ENCODE measurements at regions not wholly inside any gene's neighbourhood (a gene's known extent, or its start where the extent isn't known, plus 50 kb on each side); places are given as distances from the start of the nearest gene placed in this dataset.
"Not testable (repeated sequence)": the region's sequence is repeated elsewhere in the genome, so short reads cannot be mapped to it uniquely, and the experiment has no call there.

GRCh38 chr1:70556541-70556940 is 145.5 kb downstream of the CTH start:
- DNase-seq = no peak

- no peak for DNase-seq
Measured at GRCh38 chr1:70567167-70567566, 156.1 kb downstream of the CTH start.

GRCh38 chr1:70571191-70571590 is 160.1 kb downstream of the CTH start:
- DNase-seq = no peak

GRCh38 chr1:70573317-70573843 is 162.3 kb downstream of the CTH start:
- no peak for DNase-seq

GRCh38 chr1:70581661-70582060 is 170.6 kb downstream of the CTH start:
- DNase-seq = no peak

GRCh38 chr1:70583522-70583921 is 172.5 kb downstream of the CTH start:
- DNase-seq = no peak

- DNase-seq = no peak
Measured at GRCh38 chr1:70586046-70586445, 175.0 kb downstream of the CTH start.

- no peak for DNase-seq
Measured at GRCh38 chr1:70587872-70588366, 176.9 kb downstream of the CTH start.

GRCh38 chr1:70593551-70593950 is 182.5 kb downstream of the CTH start:
- not testable (repeated sequence) for DNase-seq

- no peak for DNase-seq
Measured at GRCh38 chr1:70608815-70609214, 197.7 kb downstream of the CTH start.

- DNase-seq = not testable (repeated sequence)
Measured at GRCh38 chr1:70610164-70610563, 199.1 kb downstream of the CTH start.

GRCh38 chr1:70616946-70617345 is 205.9 kb downstream of the CTH start:
- no peak for DNase-seq

- DNase-seq = no peak
Measured at GRCh38 chr1:70617728-70618127, 206.7 kb downstream of the CTH start.

- DNase-seq = no peak
Measured at GRCh38 chr1:70627910-70628309, 216.8 kb downstream of the CTH start.

- no peak for DNase-seq
Measured at GRCh38 chr1:70628973-70629372, 217.9 kb downstream of the CTH start.

- DNase-seq = no peak
Measured at GRCh38 chr1:70633004-70633403, 221.9 kb downstream of the CTH start.

- DNase-seq = no peak
Measured at GRCh38 chr1:70635868-70636267, 224.8 kb downstream of the CTH start.

GRCh38 chr1:70641868-70642267 is 230.8 kb downstream of the CTH start:
- DNase-seq = no peak

- DNase-seq = no peak
Measured at GRCh38 chr1:70656361-70656760, 245.3 kb downstream of the CTH start.

- DNase-seq = no peak
Measured at GRCh38 chr1:70659891-70660290, 248.8 kb downstream of the CTH start.

GRCh38 chr1:70666381-70667140 is 255.5 kb downstream of the CTH start:
- DNase-seq = no peak

GRCh38 chr1:70667494-70668170 is 256.6 kb downstream of the CTH start:
- no peak for DNase-seq

GRCh38 chr1:70671006-70671405 is 259.9 kb downstream of the CTH start:
- no peak for DNase-seq

- DNase-seq = no peak
Measured at GRCh38 chr1:70672442-70672888, 261.4 kb downstream of the CTH start.

Measured in CD4-positive, alpha-beta T cell treated with Interleukin-4 for 1 hour (primary cell).